K562 (cell line): ENCODE measurements at regions not wholly inside any gene's neighbourhood (a gene's known extent, or its start where the extent isn't known, plus 50 kb on each side); places are given as distances from the start of the nearest gene placed in this dataset.

ENCODE experiments used
- HNRNPLL ChIP-seq: fragments of 200-400 bp; formaldehyde crosslinking; IDR thresholded peaks from 2 replicates; pipeline ENCODE4 v1.6.1; 2017; ENCODE audit warnings: low read length, low read depth, mild to moderate bottlenecking; ENCODE audit not compliant: poor library complexity, severe bottlenecking
- MGA ChIP-seq: fragments of 450-650 bp; IDR thresholded peaks from 2 replicates; pipeline ENCODE4 v1.6.1; 2016; ENCODE audit warnings: mild to moderate bottlenecking, moderate library complexity
- SMC3 ChIP-seq: conservative IDR thresholded peaks from 2 replicates; pipeline ENCODE4 v1.6.1; 2011; ENCODE audit warnings: low read depth, low read length, improper control_type of control experiment; ENCODE audit not compliant: insufficient read depth
- ZNF316 ChIP-seq: fragments of 450-650 bp; IDR thresholded peaks from 2 replicates; pipeline ENCODE4 v1.6.1; 2016
- ZNF507 ChIP-seq: conservative IDR thresholded peaks from 2 replicates; pipeline ENCODE4 v1.6.1; 2017; ENCODE audit warnings: missing genetic modification characterization, missing compliant biosample characterization
- ZNF668 ChIP-seq: fragments of 250-450 bp; sonication (Bioruptor Pico); IDR thresholded peaks from 2 replicates; pipeline ENCODE4 v1.8.0; 2022; ENCODE audit warnings: mild to moderate bottlenecking, inconsistent platforms

- TF ChIP-seq MGA (no peak), SMC3 (no peak), HNRNPLL (no peak), ZNF507 (tag) (no peak), ZNF668 (no peak), ZNF316 (no peak)
- TF ChIP-seq, all 486 proteins: peak for 0
Measured at GRCh38 chr2:65589667-65590066, 157.3 kb upstream of the SPRED2 start (continued).
